HFFc6 (cell line): ENCODE measurements at regions not wholly inside any gene's neighbourhood (a gene's known extent, or its start where the extent isn't known, plus 50 kb on each side); places are given as distances from the start of the nearest gene placed in this dataset.
"Not testable (repeated sequence)": the region's sequence is repeated elsewhere in the genome, so short reads cannot be mapped to it uniquely, and the experiment has no call there.

Experiments used
- DNase-seq: peaks from one replicate; pipeline ENCODE4 v3.0.0-alpha.2; 2018
- H3K27ac Mint-ChIP-seq: 2 replicates; pipeline ENCODE4 v1.8.0; 2020; ENCODE audit warnings: mild to moderate bottlenecking, mixed read lengths
- H3K27me3 Mint-ChIP-seq: 2 replicates; pipeline ENCODE4 v1.8.0; 2021; ENCODE audit warnings: mild to moderate bottlenecking, moderate library complexity, mixed read lengths; ENCODE audit not compliant: insufficient read depth
- H3K36me3 Mint-ChIP-seq: 2 replicates; pipeline ENCODE4 v1.8.0; 2021; ENCODE audit warnings: low read depth, mixed read lengths
- H3K4me1 Mint-ChIP-seq: 2 replicates; pipeline ENCODE4 v1.8.0; 2020; ENCODE audit warnings: low read depth, mixed read lengths
- H3K4me3 Mint-ChIP-seq: 2 replicates; pipeline ENCODE4 v1.8.0; 2020; ENCODE audit warnings: mild to moderate bottlenecking, moderate library complexity, mixed read lengths
- H3K9me3 Mint-ChIP-seq: 2 replicates; pipeline ENCODE4 v1.8.0; 2020; ENCODE audit warnings: mild to moderate bottlenecking, mixed read lengths
- CTCF ChIP-seq: fragments of 200-600 bp; sonication (generic); IDR thresholded peaks from 2 replicates; pipeline ENCODE4 v1.5.0; 2021; ENCODE audit warnings: antibody characterized with exemption, mild to moderate bottlenecking

GRCh38 chr4:17029432-17029831 is 131.0 kb upstream of the LDB2 start:
- H3K9me3 Mint-ChIP-seq = peaks cover 10% of the 10 kb centered on the region
- peak overlapping the region; percentile 94 for H3K27ac Mint-ChIP-seq
- peaks cover 25% of the 10 kb centered on the region for H3K36me3 Mint-ChIP-seq
- H3K27me3 Mint-ChIP-seq = no peaks in the 10 kb centered on the region; the same call in 1 of the 2 replicates
- H3K4me1 Mint-ChIP-seq = peaks cover 89% of the 10 kb centered on the region
- no peak overlapping the region for H3K4me3 Mint-ChIP-seq
- DNase-seq = no peak
- no peak for TF ChIP-seq CTCF

GRCh38 chr4:17027495-17027894 is 129.1 kb upstream of the LDB2 start:
- Mint-ChIP-seq H3K36me3 (peaks cover 23% of the 10 kb centered on the region), H3K27me3 (no peaks in the 10 kb centered on the region; the same call in 1 of the 2 replicates), H3K27ac (peak overlapping the region; percentile 92), H3K4me3 (peak overlapping the region; percentile 48), H3K9me3 (peaks cover 10% of the 10 kb centered on the region), H3K4me1 (peaks cover 80% of the 10 kb centered on the region)
- DNase-seq = peak; percentile 98
- no peak for TF ChIP-seq CTCF

- peak overlapping the region; percentile 31 for H3K27ac Mint-ChIP-seq
- TF ChIP-seq CTCF = no peak
- H3K4me1 Mint-ChIP-seq = peaks cover 49% of the 10 kb centered on the region
- DNase-seq = no peak
- no peak overlapping the region for H3K4me3 Mint-ChIP-seq
- H3K36me3 Mint-ChIP-seq = peaks cover 7% of the 10 kb centered on the region
- no peaks in the 10 kb centered on the region for H3K27me3 Mint-ChIP-seq
- H3K9me3 Mint-ChIP-seq = peaks cover 5% of the 10 kb centered on the region; the same call in 1 of the 2 replicates
Measured at GRCh38 chr4:17024425-17024824, 126.0 kb upstream of the LDB2 start.

GRCh38 chr4:17020901-17021300 is 122.5 kb upstream of the LDB2 start:
- Mint-ChIP-seq H3K4me3 (no peak overlapping the region), H3K9me3 (no peaks in the 10 kb centered on the region), H3K27me3 (no peaks in the 10 kb centered on the region; the same call in 1 of the 2 replicates), H3K27ac (no peak overlapping the region), H3K4me1 (peaks cover 35% of the 10 kb centered on the region), H3K36me3 (no peaks in the 10 kb centered on the region)
- DNase-seq = no peak
- no peak for TF ChIP-seq CTCF

- no peaks in the 10 kb centered on the region; the same call in 1 of the 2 replicates for H3K27me3 Mint-ChIP-seq
- no peaks in the 10 kb centered on the region for H3K9me3 Mint-ChIP-seq
- H3K36me3 Mint-ChIP-seq = no peaks in the 10 kb centered on the region
- H3K27ac Mint-ChIP-seq = no peak overlapping the region
- no peak overlapping the region for H3K4me3 Mint-ChIP-seq
- TF ChIP-seq CTCF = no peak
- peaks cover 35% of the 10 kb centered on the region for H3K4me1 Mint-ChIP-seq
- DNase-seq = no peak
Measured at GRCh38 chr4:17020451-17020850, 122.0 kb upstream of the LDB2 start.

GRCh38 chr4:17018621-17019020 is 120.2 kb upstream of the LDB2 start:
- not testable (repeated sequence) for H3K4me3 Mint-ChIP-seq, H3K36me3 Mint-ChIP-seq, H3K27ac Mint-ChIP-seq, H3K27me3 Mint-ChIP-seq, DNase-seq, H3K9me3 Mint-ChIP-seq
- H3K4me1 Mint-ChIP-seq = peaks cover 32% of the 10 kb centered on the region
